ENCODE measurements at regions not wholly inside any gene's neighbourhood (a gene's known extent, or its start where the extent isn't known, plus 50 kb on each side); places are given as distances from the start of the nearest gene placed in this dataset.

- ChIA-PET POLR2A (no interaction called here), CTCF (no interaction called here)
- no peak for TF ChIP-seq CTCF (IDR thresholded peaks at IDR 0.05; ENCODE audit: control extremely low read depth, extremely low read depth, low read depth, missing control alignments)
- DNase-seq (ENCODE audit: extremely low spot score): no peak
Observed at GRCh38 chr13:86098511-86098910, 299.3 kb upstream of the SLITRK6 start.

- TF ChIP-seq CTCF (IDR thresholded peaks at IDR 0.05; ENCODE audit: control extremely low read depth, extremely low read depth, low read depth, missing control alignments): no peak
- POLR2A ChIA-PET: interaction anchor here (0.5 kb wide), 1 partner anchor 49 kb away, joined by 5 read pairs; no protein-coding TSS in a partner anchor
- DNase-seq (ENCODE audit: extremely low spot score): no peak
- CTCF ChIA-PET: interaction anchor here (1.5 kb wide), 1 partner anchor 10 kb away, joined by 4 read pairs; no protein-coding TSS in a partner anchor
Observed at GRCh38 chr13:86095351-86095750, 296.1 kb upstream of the SLITRK6 start.

- CTCF ChIA-PET: interaction anchor here (1.3 kb wide), 1 partner anchor 18 kb away, joined by 3 read pairs; no protein-coding TSS in a partner anchor
- no peak for TF ChIP-seq CTCF (IDR thresholded peaks at IDR 0.05; ENCODE audit: control extremely low read depth, extremely low read depth, low read depth, missing control alignments)
- POLR2A ChIA-PET: no interaction called here
- no peak for DNase-seq (ENCODE audit: extremely low spot score)
Observed at GRCh38 chr13:86090181-86090580, 291.0 kb upstream of the SLITRK6 start.

- ChIA-PET POLR2A (no interaction called here), CTCF (no interaction called here)
Observed at GRCh38 chr13:86087244-86087643, 288.0 kb upstream of the SLITRK6 start.

GRCh38 chr13:86085890-86086289 lies 286.7 kb upstream of the SLITRK6 start:
- TF ChIP-seq CTCF (IDR thresholded peaks at IDR 0.05; ENCODE audit: control extremely low read depth, extremely low read depth, low read depth, missing control alignments): no peak
- ChIA-PET POLR2A (no interaction called here), CTCF (no interaction called here)
- DNase-seq (ENCODE audit: extremely low spot score): no peak

More at GRCh38 chr13:86087244-86087643, 288.0 kb upstream of the SLITRK6 start:
- no peak for DNase-seq (ENCODE audit: extremely low spot score)
- no peak for TF ChIP-seq CTCF (IDR thresholded peaks at IDR 0.05; ENCODE audit: control extremely low read depth, extremely low read depth, low read depth, missing control alignments)

- DNase-seq (ENCODE audit: extremely low spot score): no peak
- POLR2A ChIA-PET: no interaction called here
- TF ChIP-seq CTCF (IDR thresholded peaks at IDR 0.05; ENCODE audit: control extremely low read depth, extremely low read depth, low read depth, missing control alignments): no peak
- CTCF ChIA-PET: no interaction called here
Observed at GRCh38 chr13:86082121-86082520, 282.9 kb upstream of the SLITRK6 start.
